Sigmoid colon (tissue), 4 donors: ENCODE measurements at regions not wholly inside any gene's neighbourhood (a gene's known extent, or its start where the extent isn't known, plus 50 kb on each side); places are given as distances from the start of the nearest gene placed in this dataset.

ENCODE experiments used
- CTCF ChIP-seq, 4 experiments: fragments of 450-650 bp in 3 of 4; fragments of 200-600 bp in 1 of 4; IDR thresholded peaks; one replicate each; pipeline ENCODE4 v1.5.1; 2016 to 2019; ENCODE audit warnings: antibody characterized with exemption in 4 of 4, mild to moderate bottlenecking in 3 of 4, moderate library complexity in 2 of 4
- EP300 ChIP-seq, 4 donors: sonication (generic); formaldehyde crosslinking; IDR thresholded peaks; one replicate each; pipeline ENCODE4 v1.6.1; 2017; ENCODE audit warnings: antibody characterized with exemption in 4 of 4
- POLR2A ChIP-seq, 2 donors: fragments of 450-650 bp; IDR thresholded peaks; one replicate each; pipeline ENCODE4 v1.6.1; 2016; ENCODE audit warnings: antibody characterized with exemption in 2 of 2, mild to moderate bottlenecking in 2 of 2, moderate library complexity in 2 of 2
- POLR2AphosphoS5 ChIP-seq, 4 donors: sonication (generic); formaldehyde crosslinking; IDR thresholded peaks; one replicate each; pipeline ENCODE4 v1.6.1; 2017; ENCODE audit warnings: antibody characterized with exemption in 4 of 4

- no peak for TF ChIP-seq CTCF (IDR thresholded peaks at IDR 0.05)
- TF ChIP-seq POLR2A (IDR thresholded peaks at IDR 0.05): no peak
- TF ChIP-seq POLR2AphosphoS5 (IDR thresholded peaks at IDR 0.05): no peak
- TF ChIP-seq EP300 (IDR thresholded peaks at IDR 0.05): no peak
Observed at GRCh38 chr15:35179739-35180138, 94.6 kb upstream of the NANOGP8 start.
